Fibroblast of lung (primary cell): ENCODE measurements at regions not wholly inside any gene's neighbourhood (a gene's known extent, or its start where the extent isn't known, plus 50 kb on each side); places are given as distances from the start of the nearest gene placed in this dataset.

ENCODE experiments used
- CTCF ChIP-seq, 2 donors: IDR thresholded peaks in 1 of 2; conservative IDR thresholded peaks in 1 of 2; 1 replicate in 1 of 2; 2 replicates in 1 of 2; pipeline ENCODE4 v1.5.1; 2011 to 2012; ENCODE audit warnings: low read length in 2 of 2, control low read depth in 1 of 2, inconsistent platforms in 1 of 2, low read depth in 1 of 2, mild to moderate bottlenecking in 1 of 2
- EZH2 ChIP-seq: IDR thresholded peaks from 2 replicates; pipeline ENCODE4 v1.5.1; 2012; ENCODE audit warnings: low read length, control low read depth, mild to moderate bottlenecking; ENCODE audit errors: missing control alignments

GRCh38 chr4:89551191-89551590 is 243.6 kb upstream of the GPRIN3 start:
- no peak for TF ChIP-seq CTCF (conservative IDR thresholded peaks at IDR 0.05 in 1 of 2, IDR thresholded peaks at IDR 0.05 in 1 of 2; ENCODE audit: low read depth in 1 of 2, low read length in 2 of 2)
- TF ChIP-seq EZH2: no peak
